ENCODE measurements at regions not wholly inside any gene's neighbourhood (a gene's known extent, or its start where the extent isn't known, plus 50 kb on each side); places are given as distances from the start of the nearest gene placed in this dataset.

GRCh38 chr13:44277459-44277858 lies 96.2 kb upstream of the SERP2 start:
- TF ChIP-seq CTCF (IDR thresholded peaks at IDR 0.05) = no peak
- no peak for TF ChIP-seq POLR2A (IDR thresholded peaks at IDR 0.05)

All from uterus (tissue), 2 donors.